ENCODE measurements at regions not wholly inside any gene's neighbourhood (a gene's known extent, or its start where the extent isn't known, plus 50 kb on each side); places are given as distances from the start of the nearest gene placed in this dataset.
A peak's percentile ranks its signal among the peaks of the same experiment; 100 is the strongest.

- TF ChIP-seq GLMP (CRISPR knock-in tag; IDR thresholded peaks at IDR 0.05; ENCODE audit: borderline replicate concordance): no peak
- TF ChIP-seq TEAD2 (CRISPR knock-in tag; IDR thresholded peaks at IDR 0.05): no peak
- no peak for TF ChIP-seq RFX1 (IDR thresholded peaks at IDR 0.05)
- peak; percentile 58; the same call in 1 of the 2 replicates for TF ChIP-seq ZNF788 (CRISPR knock-in tag; IDR thresholded peaks at IDR 0.05; ENCODE audit: borderline replicate concordance)
- no peak for TF ChIP-seq MYPOP (CRISPR knock-in tag; IDR thresholded peaks at IDR 0.05)
- no peak for TF ChIP-seq SOX13 (IDR thresholded peaks at IDR 0.05)
- TF ChIP-seq SOX13 (CRISPR knock-in tag; conservative IDR thresholded peaks at IDR 0.05 in 1 of 2, IDR thresholded peaks at IDR 0.05 in 1 of 2): peak in 1 of 2 experiments; percentile 84; a peak in 2 of 4 replicates
- TF ChIP-seq DNMT3B (CRISPR knock-in tag; conservative IDR thresholded peaks at IDR 0.05): no peak
- no peak for TF ChIP-seq ZNF775 (CRISPR knock-in tag; IDR thresholded peaks at IDR 0.05; ENCODE audit: borderline replicate concordance)
- TF ChIP-seq TCF12 (IDR thresholded peaks at IDR 0.05): no peak
- TF ChIP-seq TCF12 (CRISPR knock-in tag; IDR thresholded peaks at IDR 0.05): no peak
- TF ChIP-seq MATR3 (CRISPR knock-in tag; IDR thresholded peaks at IDR 0.05): no peak
- TF ChIP-seq NKX3-1 (CRISPR knock-in tag; IDR thresholded peaks at IDR 0.05): no peak
- TF ChIP-seq ZNF546 (CRISPR knock-in tag; conservative IDR thresholded peaks at IDR 0.05): no peak
- no peak for TF ChIP-seq ZNF460 (CRISPR knock-in tag; IDR thresholded peaks at IDR 0.05; ENCODE audit: borderline replicate concordance)
- no peak for TF ChIP-seq ZNF768 (CRISPR knock-in tag; IDR thresholded peaks at IDR 0.05)
- peak; percentile 57; the same call in 1 of the 2 replicates for TF ChIP-seq HDAC2 (CRISPR knock-in tag; IDR thresholded peaks at IDR 0.05)
- peak; percentile 66 for TF ChIP-seq PATZ1 (CRISPR knock-in tag; IDR thresholded peaks at IDR 0.05)
- TF ChIP-seq ZFP41 (CRISPR knock-in tag; IDR thresholded peaks at IDR 0.05; ENCODE audit: borderline replicate concordance): 0 out of 2 replicates have a peak, but pooled peaks have one; percentile 36
- TF ChIP-seq ZKSCAN1 (IDR thresholded peaks at IDR 0.05; ENCODE audit: low read length): no peak
Measured at GRCh38 chr20:1811621-1812498, 83.3 kb upstream of the SIRPA start (continued).

Measured in HepG2 (cell line).